GM12891 (cell line): ENCODE measurements at regions not wholly inside any gene's neighbourhood (a gene's known extent, or its start where the extent isn't known, plus 50 kb on each side); places are given as distances from the start of the nearest gene placed in this dataset.

Experiments used
- POLR2A ChIP-seq: IDR thresholded peaks from 2 replicates; pipeline ENCODE4 v1.6.1; 2011; ENCODE audit warnings: low read depth, low read length, control low read depth
- POU2F2 ChIP-seq: IDR thresholded peaks from 2 replicates; pipeline ENCODE4 v1.6.1; 2011; ENCODE audit warnings: low read depth, mild to moderate bottlenecking, control low read depth, low read length, moderate library complexity
- SPI1 ChIP-seq: IDR thresholded peaks from 2 replicates; pipeline ENCODE4 v1.6.1; 2011; ENCODE audit warnings: low read depth, low read length, control low read depth
- TAF1 ChIP-seq: IDR thresholded peaks from 2 replicates; pipeline ENCODE4 v1.6.1; 2011; ENCODE audit warnings: low read depth, low read length, control low read depth

DNA sequence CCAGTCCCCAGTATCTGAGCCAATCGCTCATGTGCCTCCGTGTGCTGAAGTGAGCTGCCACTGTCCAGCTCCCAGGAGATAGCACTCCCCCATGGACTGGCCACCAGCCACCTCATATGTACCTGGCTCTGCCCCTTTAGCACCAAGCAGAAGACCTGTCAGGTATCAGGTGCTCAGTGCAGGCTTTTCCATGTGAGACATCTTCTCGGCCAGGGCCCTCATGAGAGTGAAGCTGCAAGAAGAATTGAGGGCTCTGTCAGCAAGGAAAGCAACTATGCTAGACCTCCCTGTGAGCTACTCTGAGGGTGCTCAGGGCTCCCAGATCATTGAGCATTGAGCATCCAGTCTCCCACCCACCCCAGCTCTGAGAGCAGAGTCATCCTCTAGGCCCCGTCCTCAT lies 264.2 kb upstream of the ADAMTS16 start:
- no peak for TF ChIP-seq POLR2A
- TF ChIP-seq TAF1 = no peak
- no peak for TF ChIP-seq SPI1
- TF ChIP-seq POU2F2 = no peak
